ENCODE measurements at regions not wholly inside any gene's neighbourhood (a gene's known extent, or its start where the extent isn't known, plus 50 kb on each side); places are given as distances from the start of the nearest gene placed in this dataset.

GRCh38 chr4:26130173-26130572 is 190.6 kb upstream of the RBPJ start:
- no peak for TF ChIP-seq POLR2A (IDR thresholded peaks at IDR 0.05)
- TF ChIP-seq, protein P1, sequence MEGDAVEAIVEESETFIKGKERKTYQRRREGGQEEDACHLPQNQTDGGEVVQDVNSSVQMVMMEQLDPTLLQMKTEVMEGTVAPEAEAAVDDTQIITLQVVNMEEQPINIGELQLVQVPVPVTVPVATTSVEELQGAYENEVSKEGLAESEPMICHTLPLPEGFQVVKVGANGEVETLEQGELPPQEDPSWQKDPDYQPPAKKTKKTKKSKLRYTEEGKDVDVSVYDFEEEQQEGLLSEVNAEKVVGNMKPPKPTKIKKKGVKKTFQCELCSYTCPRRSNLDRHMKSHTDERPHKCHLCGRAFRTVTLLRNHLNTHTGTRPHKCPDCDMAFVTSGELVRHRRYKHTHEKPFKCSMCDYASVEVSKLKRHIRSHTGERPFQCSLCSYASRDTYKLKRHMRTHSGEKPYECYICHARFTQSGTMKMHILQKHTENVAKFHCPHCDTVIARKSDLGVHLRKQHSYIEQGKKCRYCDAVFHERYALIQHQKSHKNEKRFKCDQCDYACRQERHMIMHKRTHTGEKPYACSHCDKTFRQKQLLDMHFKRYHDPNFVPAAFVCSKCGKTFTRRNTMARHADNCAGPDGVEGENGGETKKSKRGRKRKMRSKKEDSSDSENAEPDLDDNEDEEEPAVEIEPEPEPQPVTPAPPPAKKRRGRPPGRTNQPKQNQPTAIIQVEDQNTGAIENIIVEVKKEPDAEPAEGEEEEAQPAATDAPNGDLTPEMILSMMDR (IDR thresholded peaks at IDR 0.05): no peak

Data from tibial nerve (tissue), 3 donors.